Osteoblast (primary cell): ENCODE measurements at regions not wholly inside any gene's neighbourhood (a gene's known extent, or its start where the extent isn't known, plus 50 kb on each side); places are given as distances from the start of the nearest gene placed in this dataset.
A peak's percentile ranks its signal among the peaks of the same experiment; 100 is the strongest.

Experiments
- DNase-seq: peaks from one replicate; pipeline ENCODE4 v3.0.0; 2011; ENCODE audit warnings: low spot score, mixed read lengths; ENCODE audit not compliant: insufficient read length; ENCODE audit errors: missing footprints
- H2AFZ ChIP-seq: 2 replicates; pipeline ENCODE4 v1.6.0; 2011; ENCODE audit warnings: mild to moderate bottlenecking, low read length
- H3K27ac ChIP-seq: 2 replicates; pipeline ENCODE4 v1.5.1; 2011; ENCODE audit warnings: mild to moderate bottlenecking, low read depth, low read length, moderate library complexity
- H3K27me3 ChIP-seq: 2 replicates; pipeline ENCODE4 v1.6.0; 2012; ENCODE audit warnings: mild to moderate bottlenecking, control low read depth, inconsistent platforms, low read length, moderate library complexity; ENCODE audit not compliant: insufficient read depth
- H3K36me3 ChIP-seq: 2 replicates; pipeline ENCODE4 v1.5.1; 2011; ENCODE audit warnings: mild to moderate bottlenecking, low read length, control low read depth, moderate library complexity; ENCODE audit not compliant: insufficient read depth
- H3K4me1 ChIP-seq: 2 replicates; pipeline ENCODE4 v1.5.1; 2011; ENCODE audit warnings: mild to moderate bottlenecking, low read length, control low read depth, moderate library complexity; ENCODE audit not compliant: insufficient read depth
- H3K4me2 ChIP-seq: 2 replicates; pipeline ENCODE4 v1.6.0; 2011; ENCODE audit warnings: mild to moderate bottlenecking, low read length; ENCODE audit not compliant: insufficient read depth
- H3K4me3 ChIP-seq: fragments of 200-600 bp; sonication (generic); 3 replicates; pipeline ENCODE4 v1.5.1; 2012; ENCODE audit warnings: mild to moderate bottlenecking, low read length, inconsistent platforms; ENCODE audit not compliant: insufficient read depth
- H3K79me2 ChIP-seq: 2 replicates; pipeline ENCODE4 v1.6.0; 2012; ENCODE audit warnings: mild to moderate bottlenecking, low read length, control low read depth, inconsistent platforms; ENCODE audit not compliant: insufficient read depth
- H3K9me3 ChIP-seq: 2 replicates; pipeline ENCODE4 v1.5.1; 2011; ENCODE audit warnings: low read depth, low read length, control low read depth
- H4K20me1 ChIP-seq: 2 replicates; pipeline ENCODE4 v1.6.0; 2012; ENCODE audit warnings: mild to moderate bottlenecking, low read length, control low read depth; ENCODE audit not compliant: insufficient read depth
- TF ChIP-seq, protein P1 (sequence below): IDR thresholded peaks from 2 replicates; pipeline ENCODE4 v1.5.1; 2011; ENCODE audit warnings: mild to moderate bottlenecking, low read depth, low read length, moderate library complexity; ENCODE audit errors: extremely low read depth

DNA sequence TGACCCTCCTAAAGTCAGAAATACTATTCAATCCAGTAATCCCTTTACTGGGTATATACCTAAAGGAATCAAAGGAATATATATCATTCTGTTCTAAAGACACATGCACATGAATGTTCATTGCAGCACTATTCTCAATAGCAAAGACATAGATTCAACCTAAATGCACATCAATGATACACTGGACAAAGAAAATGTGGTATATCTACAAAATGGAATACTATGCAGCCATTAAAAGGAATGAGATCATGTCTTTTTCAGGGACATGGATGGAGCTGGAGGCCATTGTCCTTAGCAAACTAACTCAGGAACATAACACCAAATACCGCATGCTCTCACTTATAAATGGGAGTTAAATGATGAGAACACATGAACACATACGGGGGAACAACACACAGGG, 306.0 kb upstream of the EPHA5 start:
- TF ChIP-seq, protein P1, sequence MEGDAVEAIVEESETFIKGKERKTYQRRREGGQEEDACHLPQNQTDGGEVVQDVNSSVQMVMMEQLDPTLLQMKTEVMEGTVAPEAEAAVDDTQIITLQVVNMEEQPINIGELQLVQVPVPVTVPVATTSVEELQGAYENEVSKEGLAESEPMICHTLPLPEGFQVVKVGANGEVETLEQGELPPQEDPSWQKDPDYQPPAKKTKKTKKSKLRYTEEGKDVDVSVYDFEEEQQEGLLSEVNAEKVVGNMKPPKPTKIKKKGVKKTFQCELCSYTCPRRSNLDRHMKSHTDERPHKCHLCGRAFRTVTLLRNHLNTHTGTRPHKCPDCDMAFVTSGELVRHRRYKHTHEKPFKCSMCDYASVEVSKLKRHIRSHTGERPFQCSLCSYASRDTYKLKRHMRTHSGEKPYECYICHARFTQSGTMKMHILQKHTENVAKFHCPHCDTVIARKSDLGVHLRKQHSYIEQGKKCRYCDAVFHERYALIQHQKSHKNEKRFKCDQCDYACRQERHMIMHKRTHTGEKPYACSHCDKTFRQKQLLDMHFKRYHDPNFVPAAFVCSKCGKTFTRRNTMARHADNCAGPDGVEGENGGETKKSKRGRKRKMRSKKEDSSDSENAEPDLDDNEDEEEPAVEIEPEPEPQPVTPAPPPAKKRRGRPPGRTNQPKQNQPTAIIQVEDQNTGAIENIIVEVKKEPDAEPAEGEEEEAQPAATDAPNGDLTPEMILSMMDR = no peak
- no peak for DNase-seq
- H3K27me3 ChIP-seq = no peaks in the 10 kb centered on the region
- H3K4me3 ChIP-seq = no peak overlapping the region
- no peak overlapping the region for H3K27ac ChIP-seq
- no peak overlapping the region for H2AFZ ChIP-seq
- no peak overlapping the region for H3K4me2 ChIP-seq
- no peaks in the 10 kb centered on the region for H3K9me3 ChIP-seq
- H3K79me2 ChIP-seq = no peaks in the 10 kb centered on the region
- H4K20me1 ChIP-seq = no peaks in the 10 kb centered on the region
- H3K36me3 ChIP-seq = no peaks in the 10 kb centered on the region
- H3K4me1 ChIP-seq = no peaks in the 10 kb centered on the region

DNA sequence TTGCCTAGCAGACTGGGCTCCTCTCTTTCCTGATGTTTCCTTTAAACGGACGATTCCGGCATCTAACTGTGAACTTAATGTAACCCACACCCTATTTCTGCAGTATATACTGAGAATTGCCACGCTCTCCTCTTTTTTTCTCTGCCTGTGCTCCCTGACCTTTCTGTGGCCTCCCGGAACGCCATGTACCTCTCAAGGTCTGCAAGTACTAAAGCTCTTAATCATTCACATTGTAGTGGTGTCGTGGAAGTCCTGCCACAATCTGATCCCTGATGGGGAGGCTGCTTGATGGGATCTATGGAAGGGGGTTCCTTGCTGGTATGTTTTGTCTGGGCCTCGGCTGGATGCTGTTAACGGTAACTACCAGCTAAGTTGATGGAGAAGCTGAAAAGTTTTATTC, 302.9 kb upstream of the EPHA5 start:
- no peak for DNase-seq
- H4K20me1 ChIP-seq = no peaks in the 10 kb centered on the region
- H3K79me2 ChIP-seq = no peaks in the 10 kb centered on the region
- no peak overlapping the region for H3K27ac ChIP-seq
- no peaks in the 10 kb centered on the region for H3K27me3 ChIP-seq
- H3K4me3 ChIP-seq = no peak overlapping the region
- no peaks in the 10 kb centered on the region for H3K4me1 ChIP-seq
- no peaks in the 10 kb centered on the region for H3K9me3 ChIP-seq
- H3K36me3 ChIP-seq = no peaks in the 10 kb centered on the region
- TF ChIP-seq, protein P1 = no peak
- H2AFZ ChIP-seq = no peak overlapping the region
- H3K4me2 ChIP-seq = no peak overlapping the region

DNA sequence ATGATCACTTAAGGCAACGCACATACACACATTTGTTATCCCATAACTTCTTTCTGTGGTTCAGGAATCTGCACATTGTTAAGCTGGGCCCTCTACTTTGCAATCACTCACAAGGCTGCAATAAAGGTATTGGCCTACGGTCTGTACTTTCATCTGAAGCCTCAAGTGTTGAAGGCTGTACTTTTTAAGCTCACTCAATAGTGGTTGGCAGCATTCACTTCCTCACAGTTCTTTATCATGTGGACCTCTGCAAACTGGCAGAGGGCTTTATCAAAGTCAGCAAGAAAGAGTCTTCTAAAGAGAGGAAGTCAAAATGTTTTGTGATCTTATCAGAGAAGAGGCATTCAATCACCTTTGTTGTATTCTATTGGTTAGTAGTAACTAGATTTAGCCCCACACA, 301.4 kb upstream of the EPHA5 start:
- no peak for DNase-seq
- no peaks in the 10 kb centered on the region for H3K9me3 ChIP-seq
- no peaks in the 10 kb centered on the region for H3K79me2 ChIP-seq
- no peaks in the 10 kb centered on the region for H3K36me3 ChIP-seq
- no peaks in the 10 kb centered on the region for H4K20me1 ChIP-seq
- H3K27me3 ChIP-seq = no peaks in the 10 kb centered on the region
- no peak overlapping the region for H3K4me2 ChIP-seq
- H3K27ac ChIP-seq = no peak overlapping the region
- TF ChIP-seq, protein P1 = no peak
- no peak overlapping the region for H3K4me3 ChIP-seq
- no peaks in the 10 kb centered on the region for H3K4me1 ChIP-seq
- no peak overlapping the region for H2AFZ ChIP-seq

DNA sequence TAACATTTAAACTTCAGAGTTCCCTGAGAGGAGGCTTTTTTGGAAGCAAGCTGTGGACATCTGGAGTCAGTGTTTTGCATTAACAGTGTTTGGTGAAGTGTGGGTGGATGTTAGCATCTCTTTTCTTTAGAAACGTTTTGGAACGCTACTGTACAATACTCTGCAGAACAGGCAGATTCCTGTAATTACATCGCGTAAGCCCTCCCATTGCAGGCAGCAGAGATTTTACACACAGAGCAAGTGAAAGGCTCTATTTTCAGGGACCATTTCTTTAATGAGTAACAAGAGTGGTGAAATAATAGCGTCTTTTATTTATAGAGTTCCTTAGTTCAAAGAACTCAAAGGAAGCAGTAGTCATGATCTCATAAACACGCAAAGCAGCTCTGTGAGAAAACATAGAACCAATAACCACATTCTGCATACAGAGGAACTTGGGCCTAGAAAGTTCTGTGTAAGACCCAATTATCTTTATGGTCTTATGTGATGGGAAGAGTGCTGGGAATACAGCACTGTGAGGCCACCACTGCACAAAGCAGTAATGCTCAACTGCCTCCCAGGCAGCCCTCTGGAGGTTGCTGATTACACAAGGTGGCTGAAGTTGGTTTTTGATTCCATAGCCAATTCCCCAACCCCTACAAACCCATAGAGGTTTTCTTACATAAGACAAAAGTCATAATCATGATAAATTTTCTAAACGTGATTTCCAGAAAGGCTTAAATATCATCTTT, 298.7 kb upstream of the EPHA5 start:
- H3K4me3 ChIP-seq = no peak overlapping the region
- H3K36me3 ChIP-seq = no peaks in the 10 kb centered on the region
- DNase-seq = peak; percentile 61
- H2AFZ ChIP-seq = no peak overlapping the region
- H3K27ac ChIP-seq = no peak overlapping the region
- no peaks in the 10 kb centered on the region for H3K27me3 ChIP-seq
- H3K4me2 ChIP-seq = no peak overlapping the region
- TF ChIP-seq, protein P1 = no peak
- H4K20me1 ChIP-seq = no peaks in the 10 kb centered on the region
- no peaks in the 10 kb centered on the region for H3K4me1 ChIP-seq
- H3K79me2 ChIP-seq = no peaks in the 10 kb centered on the region
- H3K9me3 ChIP-seq = no peaks in the 10 kb centered on the region
